H1 (cell line): ENCODE measurements at regions not wholly inside any gene's neighbourhood (a gene's known extent, or its start where the extent isn't known, plus 50 kb on each side); places are given as distances from the start of the nearest gene placed in this dataset.

ENCODE experiments used
- CTCF ChIA-PET: fragments of 300-600 bp; sonication (Branson Sonifier 250); formaldehyde crosslinking; loops from one replicate; lab custom pipeline; 2021; ENCODE audit not compliant: partially characterized antibody; lab: Charles Lee
- POLR2A ChIA-PET: fragments of 300-600 bp; sonication (Branson Sonifier 250); formaldehyde crosslinking; loops from one replicate; lab custom pipeline; 2021; ENCODE audit warnings: inconsistent platforms; ENCODE audit not compliant: partially characterized antibody; lab: Charles Lee
- DNase-seq, 2 experiments: peaks; one replicate each; pipeline versions ENCODE4 v3.0.0 to v3.0.0-alpha.2; 2010 to 2022; ENCODE audit warnings: low spot score in 2 of 2, low read depth in 1 of 2, mixed read lengths in 1 of 2
- FAIRE-seq: peaks from 2 replicates; lab custom pipeline; 2011; peaks lifted over from hg19 to GRCh38; lab: Jason Lieb, UNC
- H2AFZ ChIP-seq: 2 replicates; pipeline ENCODE4 v1.8.1; 2012; ENCODE audit warnings: low read length, inconsistent platforms
- H2AK5ac ChIP-seq: 2 replicates; pipeline ENCODE4 v1.6.1; 2013; ENCODE audit warnings: low read depth, low read length
- H2BK120ac ChIP-seq: replicated peaks from 2 replicates; pipeline ENCODE3; 2013; ENCODE audit warnings: low read depth, low read length, inconsistent platforms
- H2BK12ac ChIP-seq: 2 replicates; pipeline ENCODE4 v1.6.1; 2013; ENCODE audit warnings: low read depth, low read length
- H2BK15ac ChIP-seq: 2 replicates; pipeline ENCODE4 v1.6.1; 2013; ENCODE audit warnings: low read length
- H2BK20ac ChIP-seq: 2 replicates; pipeline ENCODE4 v1.6.1; 2013; ENCODE audit warnings: low read length
- H2BK5ac ChIP-seq: 2 replicates; pipeline ENCODE4 v1.6.1; 2013; ENCODE audit warnings: low read depth, low read length
- H3K14ac ChIP-seq: 2 replicates; pipeline ENCODE4 v1.6.1; 2013; ENCODE audit warnings: inconsistent platforms; ENCODE audit not compliant: insufficient read length
- H3K18ac ChIP-seq: 2 replicates; pipeline ENCODE4 v1.6.1; 2013; ENCODE audit warnings: low read length; ENCODE audit errors: extremely low read depth
- H3K23ac ChIP-seq: 2 replicates; pipeline ENCODE4 v1.6.1; 2013; ENCODE audit warnings: inconsistent platforms; ENCODE audit not compliant: insufficient read length
- H3K23me2 ChIP-seq: 2 replicates; pipeline ENCODE4 v1.6.1; 2013; ENCODE audit warnings: low read depth, low read length
- H3K27ac ChIP-seq: 2 replicates; pipeline ENCODE4 v1.6.1; 2011; ENCODE audit warnings: low read depth, low read length, inconsistent platforms
- H3K27me3 ChIP-seq, 4 experiments: replicated peaks in 1 of 4; 1 replicate in 1 of 4; 2 replicates in 3 of 4; pipeline versions ENCODE4 v1.6.1 to v1.8.1; 2011 to 2013; ENCODE audit warnings: low read length in 3 of 4, mild to moderate bottlenecking in 3 of 4, inconsistent platforms in 2 of 4, mixed read lengths in 2 of 4, moderate library complexity in 1 of 4; ENCODE audit not compliant: control insufficient read depth in 3 of 4, insufficient read depth in 3 of 4; ENCODE audit errors: extremely low read depth in 1 of 4
- H3K36me3 ChIP-seq, 4 experiments: 2 replicates each; pipeline versions ENCODE4 v1.6.1 to v1.8.1; 2011 to 2013; ENCODE audit warnings: mild to moderate bottlenecking in 4 of 4, low read length in 3 of 4, moderate library complexity in 2 of 4, control low read depth in 1 of 4, inconsistent platforms in 1 of 4; ENCODE audit not compliant: insufficient read depth in 4 of 4, control insufficient read depth in 2 of 4
- H3K4ac ChIP-seq: replicated peaks from 2 replicates; pipeline ENCODE3; 2013; ENCODE audit warnings: low read length, low read depth, mixed read lengths, inconsistent platforms; ENCODE audit not compliant: insufficient read length
- H3K4me1 ChIP-seq, 4 experiments: replicated peaks in 1 of 4; 1 replicate in 1 of 4; 2 replicates in 3 of 4; pipeline versions ENCODE4 v1.6.1 to v1.8.1; 2011 to 2013; ENCODE audit warnings: low read length in 3 of 4, inconsistent platforms in 2 of 4, mixed read lengths in 1 of 4; ENCODE audit not compliant: insufficient read depth in 4 of 4, control insufficient read depth in 3 of 4
- H3K4me2 ChIP-seq, 2 experiments: 2 replicates each; pipeline versions ENCODE4 v1.6.1 to v1.8.1; 2011 to 2013; ENCODE audit warnings: low read depth in 2 of 2, low read length in 2 of 2, control low read depth in 1 of 2, inconsistent platforms in 1 of 2, mild to moderate bottlenecking in 1 of 2; ENCODE audit not compliant: insufficient read depth in 1 of 2
- H3K4me3 ChIP-seq, 4 experiments: fragments of 200-600, 300-600 bp in 1 of 4; sonication (generic), shearing (Covaris generic), sonication (Bioruptor Twin) in 1 of 4; 2 replicates each; pipeline versions ENCODE4 v1.5.1 to v1.8.1; 2011 to 2016; ENCODE audit warnings: low read length in 4 of 4, low read depth in 3 of 4, control low read depth in 2 of 4, inconsistent platforms in 2 of 4, mild to moderate bottlenecking in 2 of 4, mixed read lengths in 1 of 4, moderate library complexity in 1 of 4; ENCODE audit not compliant: insufficient read depth in 2 of 4; ENCODE audit errors: extremely low read depth in 1 of 4
- H3K56ac ChIP-seq: replicated peaks from 2 replicates; pipeline ENCODE3; 2013; ENCODE audit warnings: low read depth, mild to moderate bottlenecking, mixed read lengths, low read length, inconsistent platforms; ENCODE audit not compliant: insufficient read length
- H3K79me1 ChIP-seq: 2 replicates; pipeline ENCODE4 v1.6.1; 2013; ENCODE audit warnings: low read depth, low read length, control low read depth
- H3K79me2 ChIP-seq, 2 experiments: 2 replicates each; pipeline versions ENCODE4 v1.6.1 to v1.8.1; 2012 to 2013; ENCODE audit warnings: low read length in 2 of 2, mild to moderate bottlenecking in 2 of 2, inconsistent platforms in 1 of 2; ENCODE audit not compliant: insufficient read depth in 2 of 2, control insufficient read depth in 1 of 2
- H3K9ac ChIP-seq, 4 experiments: replicated peaks in 1 of 4; 1 replicate in 1 of 4; 2 replicates in 3 of 4; pipeline versions ENCODE4 v1.6.1 to v1.8.1; 2011 to 2013; ENCODE audit warnings: low read depth in 3 of 4, low read length in 3 of 4, control low read depth in 2 of 4, mild to moderate bottlenecking in 2 of 4, moderate library complexity in 2 of 4, inconsistent platforms in 1 of 4; ENCODE audit errors: extremely low read depth in 1 of 4
- H3K9me3 ChIP-seq, 2 experiments: 2 replicates each; pipeline versions ENCODE4 v1.6.1 to v1.8.1; 2012 to 2013; ENCODE audit warnings: mild to moderate bottlenecking in 2 of 2, moderate library complexity in 2 of 2, control low read depth in 1 of 2, inconsistent platforms in 1 of 2, low read depth in 1 of 2, low read length in 1 of 2, mixed read lengths in 1 of 2; ENCODE audit not compliant: insufficient read depth in 2 of 2
- H4K20me1 ChIP-seq, 2 experiments: replicated peaks in 1 of 2; 2 replicates each; pipeline versions ENCODE3 to v1.8.1; 2011 to 2013; ENCODE audit warnings: inconsistent platforms in 2 of 2, low read length in 2 of 2, mild to moderate bottlenecking in 1 of 2; ENCODE audit not compliant: insufficient read depth in 2 of 2, control insufficient read depth in 1 of 2
- H4K5ac ChIP-seq: 2 replicates; pipeline ENCODE4 v1.6.1; 2013; ENCODE audit warnings: low read length, low read depth, mixed read lengths, inconsistent platforms; ENCODE audit not compliant: insufficient read length
- H4K8ac ChIP-seq: 2 replicates; pipeline ENCODE4 v1.8.0; 2013; ENCODE audit warnings: mild to moderate bottlenecking, moderate library complexity, low read length, inconsistent platforms; ENCODE audit not compliant: insufficient read depth; ENCODE audit errors: extremely low read depth
- H4K91ac ChIP-seq: replicated peaks from 2 replicates; pipeline ENCODE3; 2013; ENCODE audit warnings: low read length, mixed read lengths, inconsistent platforms; ENCODE audit not compliant: insufficient read length
- ASH2L ChIP-seq: fragments of 200-600, 300-600 bp; sonication (generic); IDR thresholded peaks from one replicate; pipeline ENCODE4 v1.7.1; 2017; ENCODE audit warnings: low read length
- BRCA1 ChIP-seq: IDR thresholded peaks from 2 replicates; pipeline ENCODE4 v1.6.1; 2012; ENCODE audit warnings: low read depth, low read length, improper control_type of control experiment
- CTBP2 ChIP-seq: IDR thresholded peaks from 2 replicates; pipeline ENCODE4 v1.7.0; 2011; ENCODE audit warnings: borderline replicate concordance, mild to moderate bottlenecking, moderate library complexity, mixed read lengths, low read length; ENCODE audit not compliant: insufficient read depth, insufficient read length
- EP300 ChIP-seq, 2 experiments: IDR thresholded peaks; 1 replicate in 1 of 2; 2 replicates in 1 of 2; pipeline ENCODE4 v1.6.1; 2011 to 2012; ENCODE audit warnings: low read depth in 2 of 2, low read length in 2 of 2, mild to moderate bottlenecking in 2 of 2, borderline replicate concordance in 1 of 2, inconsistent platforms in 1 of 2, moderate library complexity in 1 of 2
- HDAC6 ChIP-seq: IDR thresholded peaks from one replicate; pipeline ENCODE4 v1.7.1; 2012; ENCODE audit warnings: low read depth, mild to moderate bottlenecking, inconsistent platforms, low read length, moderate library complexity
- JUN ChIP-seq: IDR thresholded peaks from 2 replicates; pipeline ENCODE4 v1.6.1; 2011; ENCODE audit warnings: low read depth, mild to moderate bottlenecking, improper control_type of control experiment, low read length
- RFX5 ChIP-seq: IDR thresholded peaks from 2 replicates; pipeline ENCODE4 v1.6.1; 2011; ENCODE audit warnings: low read depth, low read length, improper control_type of control experiment, borderline replicate concordance
- RNF2 ChIP-seq: fragments of 200-900, 300-1000 bp; sonication (generic); IDR thresholded peaks from 2 replicates; pipeline ENCODE4 v1.7.1; 2016; ENCODE audit warnings: borderline replicate concordance, low read depth, mild to moderate bottlenecking, antibody characterized with exemption, low read length; ENCODE audit not compliant: poor library complexity, severe bottlenecking; ENCODE audit errors: missing control alignments
- SAP30 ChIP-seq: fragments of 300-600 bp; sonication (generic); IDR thresholded peaks from 2 replicates; pipeline ENCODE4 v1.7.1; 2012; ENCODE audit warnings: low read length, moderate library complexity, mild to moderate bottlenecking, inconsistent platforms; ENCODE audit not compliant: insufficient read depth, insufficient replicate concordance
- SIX5 ChIP-seq: IDR thresholded peaks from 2 replicates; pipeline ENCODE4 v1.6.1; 2011; ENCODE audit warnings: mild to moderate bottlenecking, low read depth, low read length
- TCF12 ChIP-seq: IDR thresholded peaks from 2 replicates; pipeline ENCODE4 v1.6.1; 2011; ENCODE audit warnings: low read depth, mild to moderate bottlenecking, low read length
- ZNF274 ChIP-seq: IDR thresholded peaks from 2 replicates; pipeline ENCODE4 v1.7.0; 2012; ENCODE audit warnings: low read length, borderline replicate concordance; ENCODE audit errors: extremely low read depth
- TF ChIP-seq, protein P1 (sequence below): IDR thresholded peaks from 2 replicates; pipeline ENCODE4 v1.6.1; 2011; ENCODE audit warnings: low read length, improper control_type of control experiment

DNA sequence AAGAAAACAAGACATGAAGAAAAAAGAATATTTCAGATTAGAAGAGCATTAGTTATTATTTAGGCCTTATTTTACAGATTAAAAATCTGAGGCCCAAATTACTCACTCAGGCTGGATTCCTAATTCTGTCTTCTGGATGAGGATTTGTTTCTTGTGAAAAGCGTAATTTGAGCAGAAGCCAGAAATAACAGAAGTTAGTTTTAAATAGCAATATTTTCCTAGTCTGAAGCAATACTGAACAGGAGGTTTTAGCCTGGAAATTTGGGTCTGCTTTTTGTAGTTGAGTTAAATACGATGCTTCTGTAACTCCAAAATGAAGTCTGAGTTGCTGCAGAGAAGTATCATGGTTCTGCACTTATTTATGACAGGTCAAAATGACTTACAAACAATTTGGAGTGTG is 124.9 kb downstream of the RTL3 start (continued):
- no peak for TF ChIP-seq SIX5
- TF ChIP-seq EP300 (IDR thresholded peaks at IDR 0.05; ENCODE audit: borderline replicate concordance in 1 of 2, low read depth in 2 of 2, low read length in 2 of 2): no peak

DNA sequence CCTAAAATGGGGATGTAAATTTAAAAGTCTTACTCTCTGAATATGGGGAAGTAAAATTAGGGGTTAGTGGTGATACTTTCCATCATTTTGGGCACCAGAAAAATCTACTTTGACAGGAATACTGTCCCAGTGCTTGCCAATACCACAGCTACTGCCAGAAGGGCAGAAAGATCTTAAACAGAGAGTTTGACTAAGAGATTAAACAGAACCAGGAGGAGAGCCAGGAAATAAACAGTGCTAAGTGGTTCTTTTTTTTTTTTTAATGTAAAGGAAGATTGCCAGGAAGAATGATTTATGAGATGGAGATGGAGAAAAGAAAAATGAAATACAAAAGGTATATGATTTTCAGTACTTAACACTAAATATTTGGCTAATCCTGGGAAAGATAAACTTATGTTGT is 126.8 kb downstream of the RTL3 start:
- H3K23me2 ChIP-seq: no peaks in the 10 kb centered on the region
- no peak overlapping the region for H3K9ac ChIP-seq
- no peak overlapping the region for H3K27ac ChIP-seq
- no peak overlapping the region for H4K91ac ChIP-seq
- H4K8ac ChIP-seq: no peak overlapping the region
- DNase-seq (no peak), FAIRE-seq (no peak)
- no peak overlapping the region for H3K14ac ChIP-seq
- H3K79me2 ChIP-seq: no peaks in the 10 kb centered on the region
- H3K4me1 ChIP-seq: no peaks in the 10 kb centered on the region
- no peak overlapping the region for H3K4ac ChIP-seq
- no peaks in the 10 kb centered on the region for H3K27me3 ChIP-seq
- H2BK20ac ChIP-seq: no peak overlapping the region
- H2BK120ac ChIP-seq: no peak overlapping the region
- no peaks in the 10 kb centered on the region for H4K20me1 ChIP-seq
- H2AK5ac ChIP-seq: no peak overlapping the region
- H3K36me3 ChIP-seq: no peaks in the 10 kb centered on the region
- H3K9me3 ChIP-seq: no peaks in the 10 kb centered on the region
- no peak overlapping the region for H2BK15ac ChIP-seq
- H3K4me3 ChIP-seq: no peak overlapping the region
- no peak overlapping the region for H4K5ac ChIP-seq
- CTCF ChIA-PET: no interaction called here
- H2AFZ ChIP-seq: no peak overlapping the region
- H2BK5ac ChIP-seq: no peak overlapping the region
- no peaks in the 10 kb centered on the region for H3K79me1 ChIP-seq
- no peak overlapping the region for H3K18ac ChIP-seq
- H2BK12ac ChIP-seq: no peak overlapping the region
- no peak overlapping the region for H3K23ac ChIP-seq
- H3K4me2 ChIP-seq: no peak overlapping the region
- POLR2A ChIA-PET: no interaction called here
- H3K56ac ChIP-seq: no peak overlapping the region
- TF ChIP-seq RFX5 (no peak), CTBP2 (no peak), SAP30 (no peak), ZNF274 (no peak), HDAC6 (no peak), BRCA1 (no peak), JUN (no peak), RNF2 (no peak), TCF12 (no peak), ASH2L (no peak)
- TF ChIP-seq, protein P1, sequence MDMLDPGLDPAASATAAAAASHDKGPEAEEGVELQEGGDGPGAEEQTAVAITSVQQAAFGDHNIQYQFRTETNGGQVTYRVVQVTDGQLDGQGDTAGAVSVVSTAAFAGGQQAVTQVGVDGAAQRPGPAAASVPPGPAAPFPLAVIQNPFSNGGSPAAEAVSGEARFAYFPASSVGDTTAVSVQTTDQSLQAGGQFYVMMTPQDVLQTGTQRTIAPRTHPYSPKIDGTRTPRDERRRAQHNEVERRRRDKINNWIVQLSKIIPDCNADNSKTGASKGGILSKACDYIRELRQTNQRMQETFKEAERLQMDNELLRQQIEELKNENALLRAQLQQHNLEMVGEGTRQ: no peak
